Upper lobe of left lung (tissue), 6 donors: ENCODE measurements at regions not wholly inside any gene's neighbourhood (a gene's known extent, or its start where the extent isn't known, plus 50 kb on each side); places are given as distances from the start of the nearest gene placed in this dataset.

Source experiments
- ATAC-seq, 2 donors: fragments of 200-7000 bp; cut with Tn5 transposase; one replicate each; pipeline ENCODE4 v1.9.1; 2022; ENCODE audit warnings: mild to moderate bottlenecking in 2 of 2, moderate library complexity in 2 of 2; ENCODE audit not compliant: low FRiP score in 2 of 2
- DNase-seq, 2 donors: peaks; one replicate each; pipeline ENCODE4 v3.0.0-alpha.2; 2019 to 2020
- H3K27ac ChIP-seq, 4 donors: fragments of 200-600 bp; sonication (generic); one replicate each; pipeline ENCODE4 v1.5.1; 2016 to 2019
- H3K27me3 ChIP-seq, 4 donors: fragments of 200-600 bp; sonication (generic); one replicate each; pipeline ENCODE4 v1.5.1; 2017 to 2019
- H3K36me3 ChIP-seq, 4 donors: fragments of 200-600 bp; sonication (generic); one replicate each; pipeline ENCODE4 v1.5.1; 2016 to 2019
- H3K4me1 ChIP-seq, 4 donors: fragments of 200-600 bp; sonication (generic); one replicate each; pipeline ENCODE4 v1.5.1; 2018 to 2019
- H3K4me3 ChIP-seq, 4 donors: fragments of 200-600 bp; sonication (generic); one replicate each; pipeline ENCODE4 v1.5.1; 2017 to 2019; ENCODE audit warnings: mild to moderate bottlenecking in 2 of 4, moderate library complexity in 1 of 4
- H3K9me3 ChIP-seq, 4 donors: fragments of 200-600 bp; sonication (generic); one replicate each; pipeline ENCODE4 v1.5.1; 2018 to 2019
- EP300 ChIP-seq, 4 donors: sonication (generic); formaldehyde crosslinking; IDR thresholded peaks; one replicate each; pipeline ENCODE4 v1.5.1; 2017; ENCODE audit warnings: antibody characterized with exemption in 4 of 4, control low read depth in 2 of 4
- POLR2A ChIP-seq, 4 donors: fragments of 450-650 bp; IDR thresholded peaks; one replicate each; pipeline ENCODE4 v1.5.1; 2016 to 2017; ENCODE audit warnings: antibody characterized with exemption in 4 of 4, mild to moderate bottlenecking in 2 of 4
- POLR2AphosphoS5 ChIP-seq, 2 donors: sonication (generic); formaldehyde crosslinking; IDR thresholded peaks; one replicate each; pipeline ENCODE4 v1.5.1; 2017; ENCODE audit warnings: antibody characterized with exemption in 2 of 2
- WGBS, 2 donors: methylation state at CpG; one replicate each; pipeline ENCODE4 v1.1.5; 2017 to 2018; 5-methylcytosine and 5-hydroxymethylcytosine counted together
- TF ChIP-seq, protein P1 (sequence below), 6 experiments: fragments of 450-650 bp in 4 of 6; fragments of 200-600 bp in 2 of 6; sonication (generic) in 2 of 6; IDR thresholded peaks; one replicate each; pipeline ENCODE4 v1.5.1; 2016 to 2019; ENCODE audit warnings: antibody characterized with exemption in 6 of 6
- donor health status: DM: no; HTN: no; CAD: no; lungs with moderate emphysema.
- donor health status: DM: no; HTN: yes; CAD: no; lungs with severe emphysema.

- Histone ChIP-seq H3K9me3 (no peaks in the 10 kb centered on the region), H3K36me3 (no peaks in the 10 kb centered on the region), H3K27me3 (no peaks in the 10 kb centered on the region), H3K4me3 (no peak overlapping the region), H3K4me1 (no peaks in the 10 kb centered on the region), H3K27ac (no peak overlapping the region)
- WGBS, 2 donors = 78 to 84% methylated on average over 11 of the region's 11 CpGs
- no peak for ATAC-seq
- no peak for TF ChIP-seq POLR2A (IDR thresholded peaks at IDR 0.05)
- TF ChIP-seq POLR2AphosphoS5 (IDR thresholded peaks at IDR 0.05) = no peak
- DNase-seq = no peak
These were observed 277.2 kb upstream of the TCERG1L start for GRCh38 chr10:131588704-131589220.

DNA sequence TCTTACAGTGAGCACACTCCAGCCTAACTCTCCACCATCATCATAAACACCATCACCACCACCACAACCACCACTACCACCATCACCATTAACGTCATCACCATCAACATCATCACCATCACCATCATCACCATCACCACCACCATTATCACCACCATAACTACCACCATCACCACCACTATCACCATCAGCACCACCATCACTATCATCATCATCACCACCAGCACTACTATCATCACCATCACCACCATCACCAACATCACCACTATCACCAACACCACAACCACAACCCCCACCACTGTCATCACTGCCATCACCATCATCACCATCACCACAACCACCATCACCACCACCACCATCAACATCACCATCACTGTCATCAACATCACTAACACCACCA, 279.0 kb upstream of the TCERG1L start:
- H3K27ac ChIP-seq = no peak overlapping the region
- ATAC-seq (no peak), DNase-seq (no peak)
- no peaks in the 10 kb centered on the region for H3K27me3 ChIP-seq
- TF ChIP-seq POLR2AphosphoS5 (IDR thresholded peaks at IDR 0.05) = no peak
- TF ChIP-seq POLR2A (IDR thresholded peaks at IDR 0.05) = no peak
- TF ChIP-seq, protein P1, sequence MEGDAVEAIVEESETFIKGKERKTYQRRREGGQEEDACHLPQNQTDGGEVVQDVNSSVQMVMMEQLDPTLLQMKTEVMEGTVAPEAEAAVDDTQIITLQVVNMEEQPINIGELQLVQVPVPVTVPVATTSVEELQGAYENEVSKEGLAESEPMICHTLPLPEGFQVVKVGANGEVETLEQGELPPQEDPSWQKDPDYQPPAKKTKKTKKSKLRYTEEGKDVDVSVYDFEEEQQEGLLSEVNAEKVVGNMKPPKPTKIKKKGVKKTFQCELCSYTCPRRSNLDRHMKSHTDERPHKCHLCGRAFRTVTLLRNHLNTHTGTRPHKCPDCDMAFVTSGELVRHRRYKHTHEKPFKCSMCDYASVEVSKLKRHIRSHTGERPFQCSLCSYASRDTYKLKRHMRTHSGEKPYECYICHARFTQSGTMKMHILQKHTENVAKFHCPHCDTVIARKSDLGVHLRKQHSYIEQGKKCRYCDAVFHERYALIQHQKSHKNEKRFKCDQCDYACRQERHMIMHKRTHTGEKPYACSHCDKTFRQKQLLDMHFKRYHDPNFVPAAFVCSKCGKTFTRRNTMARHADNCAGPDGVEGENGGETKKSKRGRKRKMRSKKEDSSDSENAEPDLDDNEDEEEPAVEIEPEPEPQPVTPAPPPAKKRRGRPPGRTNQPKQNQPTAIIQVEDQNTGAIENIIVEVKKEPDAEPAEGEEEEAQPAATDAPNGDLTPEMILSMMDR (IDR thresholded peaks at IDR 0.05) = no peak
- TF ChIP-seq EP300 (IDR thresholded peaks at IDR 0.05) = no peak
- 69 to 90% methylated on average over 1 of the region's 1 CpG for WGBS, 2 donors
- H3K4me1 ChIP-seq = no peaks in the 10 kb centered on the region
- no peaks in the 10 kb centered on the region for H3K36me3 ChIP-seq
- no peak overlapping the region for H3K4me3 ChIP-seq
- H3K9me3 ChIP-seq = no peaks in the 10 kb centered on the region

GRCh38 chr10:131591936-131592335, 280.4 kb upstream of the TCERG1L start:
- no peaks in the 10 kb centered on the region for H3K36me3 ChIP-seq
- DNase-seq (no peak), ATAC-seq (no peak)
- H3K4me1 ChIP-seq = no peaks in the 10 kb centered on the region
- no peaks in the 10 kb centered on the region for H3K9me3 ChIP-seq
- TF ChIP-seq, protein P1 (IDR thresholded peaks at IDR 0.05) = no peak
- TF ChIP-seq POLR2AphosphoS5 (IDR thresholded peaks at IDR 0.05) (no peak), EP300 (IDR thresholded peaks at IDR 0.05) (no peak)
- H3K27ac ChIP-seq = no peak overlapping the region
- no peaks in the 10 kb centered on the region for H3K27me3 ChIP-seq
- H3K4me3 ChIP-seq = no peak overlapping the region

- WGBS, 2 donors = 72 to 79% methylated on average over 8 to 12 of the region's 12 CpGs
- TF ChIP-seq POLR2A (IDR thresholded peaks at IDR 0.05) (no peak), EP300 (IDR thresholded peaks at IDR 0.05) (no peak), POLR2AphosphoS5 (IDR thresholded peaks at IDR 0.05) (no peak)
- TF ChIP-seq, protein P1 (IDR thresholded peaks at IDR 0.05) = no peak
- Histone ChIP-seq H3K4me1 (no peaks in the 10 kb centered on the region), H3K27me3 (no peaks in the 10 kb centered on the region), H3K9me3 (peaks cover 0 to 10% (median 5%) of the 10 kb centered on the region in 4 donors), H3K27ac (no peak overlapping the region), H3K4me3 (no peak overlapping the region), H3K36me3 (no peaks in the 10 kb centered on the region)
- ATAC-seq (peak; percentile 22 to 24), DNase-seq (peak in 1 of 2 donors; percentile 37)
These were observed 291.6 kb upstream of the PPP2R2D start for GRCh38 chr10:131609176-131609575.

- Histone ChIP-seq H3K27me3 (no peaks in the 10 kb centered on the region), H3K4me3 (no peak overlapping the region), H3K9me3 (no peaks in the 10 kb centered on the region), H3K4me1 (no peaks in the 10 kb centered on the region), H3K27ac (no peak overlapping the region), H3K36me3 (no peaks in the 10 kb centered on the region)
- ATAC-seq (no peak), DNase-seq (no peak)
- TF ChIP-seq EP300 (IDR thresholded peaks at IDR 0.05) = no peak
- TF ChIP-seq, protein P1 (IDR thresholded peaks at IDR 0.05) = no peak
- no peak for TF ChIP-seq POLR2AphosphoS5 (IDR thresholded peaks at IDR 0.05)
- no peak for TF ChIP-seq POLR2A (IDR thresholded peaks at IDR 0.05)
- whole genome bisulfite sequencing, 2 donors = 96% methylated on average over 2 of the region's 2 CpGs
These were observed 285.7 kb upstream of the PPP2R2D start for GRCh38 chr10:131615150-131615549.
